Fibroblast of lung (primary cell): ENCODE measurements at regions not wholly inside any gene's neighbourhood (a gene's known extent, or its start where the extent isn't known, plus 50 kb on each side); places are given as distances from the start of the nearest gene placed in this dataset.
A peak's percentile ranks its signal among the peaks of the same experiment; 100 is the strongest.

ENCODE experiments used
- DNase-seq, 2 donors: peaks; one replicate each; pipeline versions ENCODE4 v3.0.0 to v3.0.0-alpha.2; 2010; ENCODE audit warnings: low read depth in 2 of 2
- H2AFZ ChIP-seq: 2 replicates; pipeline ENCODE4 v1.5.1; 2012; ENCODE audit warnings: low read length, control low read depth, inconsistent platforms
- H3K27ac ChIP-seq: 2 replicates; pipeline ENCODE4 v1.5.1; 2011; ENCODE audit warnings: low read length, control low read depth; ENCODE audit not compliant: insufficient read depth
- H3K27me3 ChIP-seq: 2 replicates; pipeline ENCODE4 v1.5.1; 2011; ENCODE audit warnings: mild to moderate bottlenecking, low read length; ENCODE audit not compliant: control insufficient read depth, insufficient read depth
- H3K36me3 ChIP-seq: 2 replicates; pipeline ENCODE4 v1.5.1; 2011; ENCODE audit warnings: low read length; ENCODE audit not compliant: control insufficient read depth, insufficient read depth
- H3K4me1 ChIP-seq: 2 replicates; pipeline ENCODE4 v1.5.1; 2011; ENCODE audit warnings: low read length; ENCODE audit not compliant: control insufficient read depth, insufficient read depth; ENCODE audit errors: extremely low read depth
- H3K4me2 ChIP-seq: 2 replicates; pipeline ENCODE4 v1.5.1; 2011; ENCODE audit warnings: low read length, control low read depth; ENCODE audit not compliant: insufficient read depth; ENCODE audit errors: extremely low read depth
- H3K4me3 ChIP-seq, 4 experiments: fragments of 200-600 bp in 1 of 4; sonication (generic) in 1 of 4; replicated peaks in 1 of 4; 2 replicates each; pipeline ENCODE4 v1.5.1; 2011 to 2016; ENCODE audit warnings: low read length in 4 of 4, low read depth in 3 of 4, mild to moderate bottlenecking in 3 of 4, control low read depth in 2 of 4, inconsistent platforms in 1 of 4, mixed read lengths in 1 of 4; ENCODE audit not compliant: insufficient read depth in 1 of 4; ENCODE audit errors: control extremely low read depth in 1 of 4
- H3K79me2 ChIP-seq: 2 replicates; pipeline ENCODE4 v1.5.1; 2012; ENCODE audit warnings: mild to moderate bottlenecking, low read length, inconsistent platforms; ENCODE audit not compliant: control insufficient read depth, insufficient read depth
- H3K9ac ChIP-seq: 2 replicates; pipeline ENCODE4 v1.5.1; 2011; ENCODE audit warnings: mild to moderate bottlenecking, low read length, control low read depth; ENCODE audit not compliant: insufficient read depth
- H3K9me3 ChIP-seq: 2 replicates; pipeline ENCODE4 v1.5.1; 2012; ENCODE audit warnings: low read depth, low read length; ENCODE audit not compliant: control insufficient read depth, insufficient read depth
- H4K20me1 ChIP-seq: 2 replicates; pipeline ENCODE4 v1.5.1; 2011; ENCODE audit warnings: low read length; ENCODE audit not compliant: control insufficient read depth, insufficient read depth; ENCODE audit errors: extremely low read depth
- CTCF ChIP-seq, 2 donors: IDR thresholded peaks in 1 of 2; conservative IDR thresholded peaks in 1 of 2; 1 replicate in 1 of 2; 2 replicates in 1 of 2; pipeline ENCODE4 v1.5.1; 2011 to 2012; ENCODE audit warnings: low read length in 2 of 2, control low read depth in 1 of 2, inconsistent platforms in 1 of 2, low read depth in 1 of 2, mild to moderate bottlenecking in 1 of 2
- EZH2 ChIP-seq: IDR thresholded peaks from 2 replicates; pipeline ENCODE4 v1.5.1; 2012; ENCODE audit warnings: low read length, control low read depth, mild to moderate bottlenecking; ENCODE audit errors: missing control alignments

- Histone ChIP-seq H3K36me3 (no peaks in the 10 kb centered on the region), H3K4me1 (no peaks in the 10 kb centered on the region), H3K4me3 (no peak overlapping the region), H3K27me3 (no peaks in the 10 kb centered on the region), H3K27ac (no peak overlapping the region), H3K4me2 (no peak overlapping the region), H3K9me3 (no peaks in the 10 kb centered on the region), H3K9ac (no peak overlapping the region), H4K20me1 (no peaks in the 10 kb centered on the region), H2AFZ (no peak overlapping the region), H3K79me2 (no peaks in the 10 kb centered on the region)
- TF ChIP-seq CTCF (conservative IDR thresholded peaks at IDR 0.05 in 1 of 2, IDR thresholded peaks at IDR 0.05 in 1 of 2; ENCODE audit: low read depth in 1 of 2, low read length in 2 of 2) (no peak), EZH2 (no peak)
- DNase-seq, result no peak
Measured at GRCh38 chr7:41116337-41116736, 586.6 kb downstream of the INHBA start.

- Histone ChIP-seq H3K36me3 (no peaks in the 10 kb centered on the region), H2AFZ (no peak overlapping the region), H3K9ac (no peak overlapping the region), H4K20me1 (no peaks in the 10 kb centered on the region), H3K4me1 (no peaks in the 10 kb centered on the region), H3K4me2 (no peak overlapping the region), H3K79me2 (no peaks in the 10 kb centered on the region), H3K4me3 (no peak overlapping the region), H3K27ac (no peak overlapping the region), H3K27me3 (no peaks in the 10 kb centered on the region), H3K9me3 (no peaks in the 10 kb centered on the region)
- no peak for DNase-seq
- TF ChIP-seq CTCF (conservative IDR thresholded peaks at IDR 0.05 in 1 of 2, IDR thresholded peaks at IDR 0.05 in 1 of 2; ENCODE audit: low read depth in 1 of 2, low read length in 2 of 2) (no peak), EZH2 (no peak)
Measured at GRCh38 chr7:41114691-41115090, 588.2 kb downstream of the INHBA start.

GRCh38 chr7:41114131-41114530 lies 588.8 kb downstream of the INHBA start:
- Histone ChIP-seq H3K9me3 (no peaks in the 10 kb centered on the region), H3K27ac (no peak overlapping the region), H3K9ac (no peak overlapping the region), H3K4me2 (no peak overlapping the region), H3K27me3 (no peaks in the 10 kb centered on the region), H3K4me1 (no peaks in the 10 kb centered on the region), H3K4me3 (no peak overlapping the region), H2AFZ (no peak overlapping the region), H4K20me1 (no peaks in the 10 kb centered on the region), H3K36me3 (no peaks in the 10 kb centered on the region), H3K79me2 (no peaks in the 10 kb centered on the region)
- DNase-seq, result peak; percentile 17 to 70
- TF ChIP-seq CTCF (conservative IDR thresholded peaks at IDR 0.05 in 1 of 2, IDR thresholded peaks at IDR 0.05 in 1 of 2; ENCODE audit: low read depth in 1 of 2, low read length in 2 of 2), result no peak
- TF ChIP-seq EZH2, result no peak
